ENCODE measurements at regions not wholly inside any gene's neighbourhood (a gene's known extent, or its start where the extent isn't known, plus 50 kb on each side); places are given as distances from the start of the nearest gene placed in this dataset.
"Not testable (repeated sequence)": the region's sequence is repeated elsewhere in the genome, so short reads cannot be mapped to it uniquely, and the experiment has no call there.

DNA sequence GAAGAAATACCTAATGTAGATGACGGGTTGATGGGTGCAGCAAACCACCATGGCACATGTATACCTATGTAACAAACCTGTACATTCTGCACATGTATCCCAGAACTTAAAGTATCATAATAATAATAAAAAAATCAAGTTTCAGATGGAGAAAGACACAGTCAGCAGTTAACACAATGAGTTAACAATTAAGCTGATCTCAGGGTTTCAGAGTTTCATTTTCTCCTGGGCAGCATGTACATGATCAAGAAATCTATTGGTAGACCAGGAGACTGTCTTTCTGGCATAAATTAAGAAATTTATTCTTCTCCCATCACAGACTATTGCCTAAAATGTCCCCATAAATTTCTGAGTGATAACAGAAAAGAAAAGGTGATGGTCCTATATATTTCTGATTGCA lies 155.3 kb downstream of the RAD51AP2 start:
- DNase-seq (ENCODE audit: low read depth), result no peak

DNA sequence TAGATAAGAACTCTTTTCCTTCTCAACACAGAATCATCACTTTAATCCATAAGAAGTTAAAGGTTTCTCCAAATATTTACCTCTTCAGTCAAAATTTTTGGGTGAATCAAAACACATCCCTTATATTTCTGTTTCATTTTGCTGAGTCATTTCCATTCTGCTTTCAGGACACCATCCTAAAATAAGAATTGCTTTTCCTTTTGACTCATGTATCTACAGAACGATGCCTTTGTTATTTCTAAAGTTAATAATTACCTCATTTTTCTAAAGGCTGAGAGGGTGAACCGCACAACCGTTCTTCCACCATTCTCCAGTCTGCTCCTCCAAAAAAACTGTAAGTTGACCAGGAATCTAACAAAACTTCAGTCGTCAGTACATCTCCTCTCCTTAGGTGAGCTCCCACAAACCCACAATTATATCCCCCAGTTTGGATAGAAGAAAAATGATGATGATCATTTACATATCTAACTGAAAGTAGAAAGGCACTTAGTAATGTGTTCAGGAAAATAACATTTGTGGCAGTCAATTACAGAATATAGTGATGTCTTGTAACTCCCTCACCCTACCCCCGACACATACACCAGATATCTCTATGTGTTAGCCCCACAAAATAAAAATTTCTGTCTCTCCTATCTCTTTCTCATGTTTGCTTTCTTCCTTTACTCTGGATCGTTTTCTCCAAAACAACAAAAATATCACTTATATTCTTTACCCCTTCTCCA lies 162.5 kb downstream of the RAD51AP2 start:
- no peak for DNase-seq (ENCODE audit: low read depth)

GRCh38 chr2:17353263-17353662 lies 165.0 kb downstream of the RAD51AP2 start:
- no peak for DNase-seq (ENCODE audit: low read depth)

DNA sequence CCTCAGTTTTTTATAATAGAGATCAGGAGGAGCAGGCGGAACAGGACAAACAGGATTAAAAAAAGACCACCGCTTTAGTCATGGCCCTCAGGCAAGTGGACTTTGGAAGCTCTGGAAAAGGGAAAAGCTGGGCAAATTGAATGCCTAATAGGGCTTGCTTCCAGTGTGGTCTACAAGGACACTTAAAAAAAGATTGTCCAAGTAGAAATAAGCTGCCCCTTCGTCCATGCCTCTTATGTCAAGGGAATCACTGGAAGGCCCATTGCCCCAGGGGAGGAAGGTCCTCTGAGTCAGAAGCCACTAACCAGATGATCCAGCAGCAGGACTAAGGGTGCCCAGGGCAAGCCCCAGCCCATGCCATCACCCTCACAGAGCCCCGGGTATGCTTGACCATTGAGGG lies 175.5 kb downstream of the RAD51AP2 start:
- DNase-seq (ENCODE audit: low read depth), result not testable (repeated sequence)

DNA sequence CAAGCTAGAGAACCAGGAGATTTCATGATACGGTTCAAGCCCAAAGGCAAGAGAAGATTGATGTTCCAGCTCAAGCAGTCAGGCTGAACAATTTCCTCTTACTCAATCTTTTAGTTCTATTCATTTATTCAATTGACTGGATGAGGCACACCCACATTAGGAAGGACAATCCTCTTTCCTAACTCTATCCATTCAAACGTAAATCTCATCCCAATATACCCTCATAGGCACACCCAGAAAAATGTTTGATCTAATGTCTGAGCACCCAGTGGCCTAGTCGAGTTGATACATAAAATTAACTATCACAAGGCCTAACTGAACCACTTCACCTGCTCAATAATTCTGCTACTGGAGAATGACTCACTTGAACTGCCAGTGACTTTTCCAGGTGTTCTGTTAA lies 180.7 kb downstream of the RAD51AP2 start:
- no peak for DNase-seq (ENCODE audit: low read depth)

- no peak for DNase-seq (ENCODE audit: low read depth)
Observed at GRCh38 chr2:17336458-17336857, 181.8 kb downstream of the RAD51AP2 start.

DNA sequence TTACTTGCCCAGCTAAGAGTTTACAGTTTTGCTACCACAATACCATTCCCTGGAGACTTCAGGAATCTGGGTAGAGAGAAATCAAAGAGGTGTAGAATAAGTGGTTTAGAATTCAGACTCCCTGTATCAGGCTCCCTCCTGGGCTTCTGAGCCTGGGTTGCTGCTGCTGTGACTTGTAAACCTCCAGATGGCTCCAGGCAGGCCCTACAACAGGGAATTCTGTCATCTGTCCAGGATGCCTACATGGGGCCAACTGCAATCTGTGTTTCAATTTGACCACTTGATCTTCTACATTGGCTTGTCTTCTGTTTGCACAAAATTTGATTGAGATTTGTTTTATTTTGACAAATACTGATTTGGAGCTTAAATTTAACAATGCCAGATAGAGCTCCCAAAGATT lies 183.9 kb downstream of the RAD51AP2 start:
- no peak for DNase-seq (ENCODE audit: low read depth)

GRCh38 chr2:17331636-17332035 lies 186.6 kb downstream of the RAD51AP2 start:
- DNase-seq (ENCODE audit: low read depth), result no peak

GRCh38 chr2:17328161-17328560 lies 190.1 kb downstream of the RAD51AP2 start:
- no peak for DNase-seq (ENCODE audit: low read depth)

DNA sequence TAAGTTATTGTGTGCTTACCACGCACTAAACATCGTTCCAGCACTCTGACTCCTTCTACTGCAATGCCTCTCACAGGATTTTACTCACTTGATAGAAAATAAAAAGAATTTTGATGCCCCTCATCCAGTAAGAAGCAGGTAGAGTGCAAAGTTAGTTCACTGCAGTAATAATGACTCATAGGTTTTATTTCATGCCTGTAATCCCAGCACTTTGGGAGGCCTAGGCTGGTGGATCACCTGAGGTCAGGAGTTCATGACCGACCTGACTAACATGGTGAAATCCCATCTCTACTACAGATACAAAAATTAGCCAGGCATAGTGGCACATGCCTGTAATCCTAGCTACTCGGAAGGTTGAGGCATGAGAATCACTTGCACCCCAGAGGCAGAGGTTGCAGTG lies 190.6 kb downstream of the RAD51AP2 start:
- DNase-seq (ENCODE audit: low read depth), result no peak

- no peak for DNase-seq (ENCODE audit: low read depth)
Observed at GRCh38 chr2:17326717-17327116, 191.5 kb downstream of the RAD51AP2 start.

DNA sequence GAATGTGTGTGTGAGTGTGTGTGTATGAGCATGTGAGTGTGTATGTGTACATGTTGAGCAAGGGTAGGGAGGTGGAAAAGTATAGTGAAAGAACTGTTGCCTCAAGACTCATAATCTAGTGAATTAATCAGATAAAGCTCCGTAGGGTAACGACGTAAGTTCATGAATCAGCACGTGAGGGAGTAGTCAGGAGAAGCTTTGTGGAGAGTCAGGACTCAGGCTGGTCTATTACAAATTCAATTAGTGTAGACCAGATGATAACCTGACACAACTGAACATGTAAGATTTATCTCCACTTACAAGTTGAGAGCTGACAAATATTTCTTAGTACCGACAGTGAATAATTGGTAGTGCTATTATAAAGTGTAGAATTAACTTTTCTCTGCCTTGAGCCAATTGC lies 194.5 kb downstream of the RAD51AP2 start:
- DNase-seq (ENCODE audit: low read depth), result no peak

- DNase-seq (ENCODE audit: low read depth), result no peak
Observed at GRCh38 chr2:17322461-17322860, 195.8 kb downstream of the RAD51AP2 start.

DNA sequence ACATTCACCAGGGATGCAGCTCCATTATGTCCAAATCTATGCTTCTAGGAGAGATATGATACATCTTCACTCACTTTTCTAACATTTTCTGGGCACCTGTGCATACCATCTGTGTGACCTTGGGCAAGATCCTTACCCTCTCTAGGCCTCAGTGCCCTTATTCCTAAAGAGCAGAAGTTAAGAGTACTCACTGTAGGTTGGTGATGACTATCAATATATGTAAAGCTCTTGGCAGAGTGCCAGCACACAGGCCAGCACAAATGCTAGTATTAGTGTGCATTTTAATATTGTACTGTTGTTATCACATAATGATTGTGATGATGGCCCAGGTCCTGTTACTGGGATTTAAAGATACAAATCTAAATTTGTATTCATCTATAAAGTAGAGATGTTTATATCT lies 199.2 kb downstream of the RAD51AP2 start:
- DNase-seq (ENCODE audit: low read depth), result no peak

DNA sequence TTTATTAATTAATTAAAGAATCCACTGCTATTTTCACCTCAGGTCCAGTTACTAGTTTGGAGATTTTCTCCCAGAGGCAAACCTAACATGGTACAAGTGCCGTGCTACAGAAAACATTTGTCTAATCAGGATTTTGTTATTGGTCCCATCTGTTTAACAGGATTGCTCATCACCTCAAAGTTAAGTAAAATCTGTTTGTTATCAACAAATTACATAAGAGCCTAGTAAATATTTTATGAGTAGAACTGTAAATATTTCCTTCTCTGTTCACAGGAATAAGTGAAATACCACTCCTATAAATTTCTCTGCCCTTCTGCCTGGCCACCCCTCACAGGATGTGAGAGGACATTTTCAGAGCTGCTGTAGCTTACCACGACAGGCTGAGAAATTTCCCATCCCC lies 200.2 kb downstream of the RAD51AP2 start:
- no peak for DNase-seq (ENCODE audit: low read depth)

DNA sequence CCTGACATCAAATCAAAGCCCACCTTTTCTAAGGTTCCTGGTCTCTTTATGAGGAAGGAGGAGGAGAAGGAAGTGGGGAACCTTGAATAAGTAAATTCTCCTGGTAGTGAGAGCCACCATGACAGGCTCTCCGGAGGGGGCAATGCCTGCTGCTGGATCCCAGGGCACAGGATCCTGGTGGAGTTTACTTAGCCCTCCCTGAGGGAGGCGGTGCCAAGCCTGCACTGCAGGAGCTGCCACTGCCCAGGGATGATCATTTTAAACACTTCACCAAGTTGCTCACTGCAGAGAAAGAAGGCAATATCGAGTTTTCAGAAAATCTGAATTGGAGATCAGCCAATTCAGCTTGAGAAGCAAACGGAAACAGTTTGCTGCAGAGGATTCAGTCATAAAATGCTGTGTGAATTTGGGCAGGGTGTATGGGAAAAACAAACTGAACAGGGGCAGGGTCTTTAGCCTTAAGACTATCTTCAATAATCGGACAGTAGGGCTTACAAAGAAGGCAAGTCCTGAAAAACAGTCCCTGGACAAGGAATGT lies 200.7 kb downstream of the RAD51AP2 start:
- no peak for DNase-seq (ENCODE audit: low read depth)

DNA sequence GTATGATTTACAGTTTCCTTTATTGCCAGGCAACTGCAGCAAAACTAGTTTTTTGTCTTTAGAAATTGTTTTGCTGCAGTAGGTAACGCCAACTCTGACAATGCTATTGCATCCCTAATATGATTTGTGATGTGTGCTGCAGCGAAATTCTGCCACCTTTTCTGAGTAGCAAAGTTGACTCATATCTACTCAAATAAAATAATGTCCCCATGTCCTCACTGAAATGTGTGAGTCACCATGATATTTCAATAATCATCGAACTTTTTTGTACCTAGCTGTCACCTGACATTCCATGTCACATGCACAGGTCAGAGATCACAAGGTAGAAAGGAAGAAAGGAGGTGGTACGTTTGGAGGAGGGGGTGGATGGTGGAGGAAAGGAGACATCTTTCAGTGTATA lies 205.0 kb downstream of the RAD51AP2 start:
- no peak for DNase-seq (ENCODE audit: low read depth)

- no peak for DNase-seq (ENCODE audit: low read depth)
Observed at GRCh38 chr2:17311771-17312511, 206.3 kb downstream of the RAD51AP2 start.

DNA sequence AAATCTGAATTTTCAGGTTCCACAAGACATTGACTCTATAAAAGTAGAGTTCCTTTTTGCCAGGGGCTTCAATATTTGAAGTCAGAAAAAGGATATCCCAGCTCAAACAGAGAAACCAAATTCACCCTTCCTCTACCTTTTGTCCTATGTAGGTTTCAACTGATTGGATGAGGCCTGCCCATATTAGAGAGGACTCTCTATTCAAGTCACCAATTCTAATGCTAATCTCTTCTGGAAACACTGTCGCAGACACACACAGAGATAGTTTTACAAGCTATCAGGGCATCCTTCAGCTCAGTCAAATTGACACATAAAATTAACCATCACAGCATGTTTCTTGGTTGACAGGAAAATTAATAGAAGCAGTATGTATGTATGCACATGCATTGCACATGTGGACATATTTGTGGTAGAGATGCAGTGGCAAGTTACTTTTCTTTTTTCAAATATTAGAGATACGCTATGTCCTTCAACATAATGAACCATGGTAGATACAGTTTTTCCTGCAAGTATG lies 207.1 kb downstream of the RAD51AP2 start:
- no peak for DNase-seq (ENCODE audit: low read depth)

- no peak for DNase-seq (ENCODE audit: low read depth)
Observed at GRCh38 chr2:17309741-17310339, 208.4 kb downstream of the RAD51AP2 start.

DNA sequence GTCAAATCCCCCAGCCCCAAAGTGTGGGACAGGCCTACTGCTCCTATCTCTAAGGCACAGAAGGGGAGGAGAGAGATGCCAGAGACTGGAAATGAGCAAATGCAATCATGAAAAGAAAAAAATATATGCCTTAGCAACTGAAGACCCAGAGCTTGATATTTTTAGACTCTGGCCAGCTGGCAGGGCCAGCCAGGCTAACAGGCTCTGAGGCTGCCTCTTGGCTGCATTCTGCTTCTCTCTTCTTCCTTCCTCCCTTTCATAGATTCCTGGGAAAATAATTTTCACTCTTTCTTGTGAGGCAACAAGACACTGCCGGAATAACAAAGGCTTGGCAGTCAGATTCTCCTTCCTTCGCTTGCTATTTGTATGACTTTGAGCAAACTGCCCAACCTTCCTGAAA lies 209.1 kb downstream of the RAD51AP2 start:
- no peak for DNase-seq (ENCODE audit: low read depth)

- no peak for DNase-seq (ENCODE audit: low read depth)
Observed at GRCh38 chr2:17306706-17307105, 211.5 kb downstream of the RAD51AP2 start.

DNA sequence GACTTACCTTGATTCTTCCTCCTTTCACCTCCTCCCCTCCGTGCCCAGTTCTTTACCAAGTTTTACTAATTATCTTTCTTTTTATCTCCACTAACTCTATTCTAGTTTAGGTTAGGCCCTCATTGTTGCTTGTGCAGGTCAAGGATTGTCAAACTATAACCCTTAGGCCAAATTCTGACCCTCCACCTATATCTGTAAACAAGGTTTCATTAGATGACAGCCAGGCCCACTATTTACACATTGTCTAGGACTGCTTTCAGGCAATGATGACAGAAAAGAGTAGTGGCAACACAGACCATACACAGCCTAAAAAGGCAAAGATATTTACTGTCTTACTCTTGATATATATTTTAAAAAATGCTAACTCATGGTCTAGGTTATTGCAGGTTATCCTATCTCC lies 212.0 kb downstream of the RAD51AP2 start:
- DNase-seq (ENCODE audit: low read depth), result no peak

All from activated T-cell treated with anti-CD3 and anti-CD28 coated beads for 48 hours (primary cell).